Ishikawa (cell line): ENCODE measurements at regions not wholly inside any gene's neighbourhood (a gene's known extent, or its start where the extent isn't known, plus 50 kb on each side); places are given as distances from the start of the nearest gene placed in this dataset.

Experiments used
- CEBPB ChIP-seq: IDR thresholded peaks from 2 replicates; pipeline ENCODE4 v1.6.1; 2012
- CREB1 ChIP-seq: IDR thresholded peaks from 2 replicates; pipeline ENCODE4 v1.6.1; 2012; ENCODE audit warnings: low read depth
- EGR1 ChIP-seq: IDR thresholded peaks from 2 replicates; pipeline ENCODE4 v1.6.1; 2012
- EP300 ChIP-seq: IDR thresholded peaks from 2 replicates; pipeline ENCODE4 v1.6.1; 2012; ENCODE audit warnings: borderline replicate concordance
- FOXM1 ChIP-seq: IDR thresholded peaks from 2 replicates; pipeline ENCODE4 v1.6.1; 2012; ENCODE audit warnings: low read depth, borderline replicate concordance
- MAX ChIP-seq: IDR thresholded peaks from 2 replicates; pipeline ENCODE4 v1.6.1; 2012
- NFIC ChIP-seq: IDR thresholded peaks from 2 replicates; pipeline ENCODE4 v1.6.1; 2012
- RAD21 ChIP-seq: IDR thresholded peaks from 2 replicates; pipeline ENCODE4 v1.6.1; 2012; ENCODE audit warnings: low read depth
- REST ChIP-seq: IDR thresholded peaks from 2 replicates; pipeline ENCODE4 v1.6.1; 2012; ENCODE audit warnings: low read depth, mild to moderate bottlenecking
- TAF1 ChIP-seq: IDR thresholded peaks from 2 replicates; pipeline ENCODE4 v1.6.1; 2012; ENCODE audit warnings: low read depth, mild to moderate bottlenecking
- TCF12 ChIP-seq: IDR thresholded peaks from 2 replicates; pipeline ENCODE4 v1.6.1; 2012; ENCODE audit warnings: low read depth
- TEAD4 ChIP-seq: IDR thresholded peaks from 2 replicates; pipeline ENCODE4 v1.6.1; 2012
- USF1 ChIP-seq: IDR thresholded peaks from 2 replicates; pipeline ENCODE4 v1.6.1; 2012
- YY1 ChIP-seq: IDR thresholded peaks from 2 replicates; pipeline ENCODE4 v1.6.1; 2012; ENCODE audit warnings: low read depth
- ZBTB7A ChIP-seq: IDR thresholded peaks from 2 replicates; pipeline ENCODE4 v1.6.1; 2012; ENCODE audit warnings: low read depth

GRCh38 chr12:124680863-124681778, 113.7 kb upstream of the NCOR2 start:
- no peak for TF ChIP-seq FOXM1
- no peak for TF ChIP-seq REST

GRCh38 chr12:124679533-124680371, 112.3 kb upstream of the NCOR2 start:
- TF ChIP-seq YY1 (0 out of 2 replicates have a peak, but pooled peaks have one; percentile 17), TEAD4 (no peak)

GRCh38 chr12:124679047-124679446, 111.6 kb upstream of the NCOR2 start:
- TF ChIP-seq EP300 (no peak), CREB1 (no peak), FOXM1 (no peak), TEAD4 (no peak), NFIC (no peak), RAD21 (no peak), EGR1 (no peak), ZBTB7A (no peak), TAF1 (no peak), REST (no peak), YY1 (no peak), USF1 (no peak), TCF12 (no peak), CEBPB (no peak), MAX (no peak)

GRCh38 chr12:124678421-124678893, 111.0 kb upstream of the NCOR2 start:
- TF ChIP-seq EP300 (peak; percentile 93), TAF1 (no peak), ZBTB7A (no peak), CREB1 (no peak), MAX (no peak), TEAD4 (peak; percentile 88), YY1 (no peak), CEBPB (no peak), USF1 (no peak), TCF12 (peak; percentile 97), NFIC (peak; percentile 85), FOXM1 (peak; percentile 82; the same call in 1 of the 2 replicates), EGR1 (peak; percentile 5; the same call in 1 of the 2 replicates), REST (no peak), RAD21 (no peak; the same call in 1 of the 2 replicates)
